ENCODE measurements at regions not wholly inside any gene's neighbourhood (a gene's known extent, or its start where the extent isn't known, plus 50 kb on each side); places are given as distances from the start of the nearest gene placed in this dataset.

GRCh38 chrX:6959006-6959405 is 188.5 kb upstream of the STS start:
- POLR2A ChIA-PET = no interaction called here
- CTCF ChIA-PET = no interaction called here
- no peak overlapping the region for H2AFZ ChIP-seq (ENCODE audit: low read depth)

More at GRCh38 chrX:6959006-6959405, 188.5 kb upstream of the STS start:
- Histone ChIP-seq H3K9me2 (no peaks in the 10 kb centered on the region), H3K4me1 (ENCODE audit: control insufficient read depth in 1 of 2, insufficient read depth in 2 of 2, low read depth in 1 of 2, low read length in 1 of 2) (no peaks in the 10 kb centered on the region), H3K79me2 (ENCODE audit: insufficient read depth) (no peaks in the 10 kb centered on the region), H3F3A (replicated peaks; ENCODE audit: insufficient read depth) (no peaks in the 10 kb centered on the region), H3K27me3 (ENCODE audit: insufficient read depth) (no peaks in the 10 kb centered on the region), H3K9me3 (no peaks in the 10 kb centered on the region), H3K36me3 (replicated peaks in 1 of 2; ENCODE audit: control insufficient read depth in 1 of 2, insufficient read depth in 2 of 2, low read length in 1 of 2) (no peaks in the 10 kb centered on the region), H3K9ac (no peak overlapping the region), H3K27ac (ENCODE audit: low read depth in 2 of 2, low read length in 1 of 2) (no peak overlapping the region), H3K4me3 (ENCODE audit: low read depth in 2 of 2, low read length in 1 of 2) (no peak overlapping the region), H3K4me2 (no peak overlapping the region), H4K20me1 (ENCODE audit: insufficient read depth) (no peaks in the 10 kb centered on the region)
- DNase-seq = no peak
- TF ChIP-seq NRF1 (IDR thresholded peaks at IDR 0.05; ENCODE audit: low read depth, low read length) (no peak), USF1 (IDR thresholded peaks at IDR 0.05; ENCODE audit: borderline replicate concordance, low read depth) (no peak), POLR2AphosphoS5 (IDR thresholded peaks at IDR 0.05; ENCODE audit: low read depth, low read length) (no peak), ZBTB33 (IDR thresholded peaks at IDR 0.05; ENCODE audit: borderline replicate concordance, low read depth) (no peak), RFX5 (IDR thresholded peaks at IDR 0.05; ENCODE audit: low read length) (no peak), GATA2 (CRISPR knock-in tag; IDR thresholded peaks at IDR 0.05) (no peak), RCOR1 (IDR thresholded peaks at IDR 0.05; ENCODE audit: low read length) (no peak), PBX3 (IDR thresholded peaks at IDR 0.05) (no peak), SMC3 (IDR thresholded peaks at IDR 0.05; ENCODE audit: low read depth, low read length) (no peak), FOXM1 (IDR thresholded peaks at IDR 0.05; ENCODE audit: low read depth) (no peak), TCF12 (IDR thresholded peaks at IDR 0.05) (no peak), MEF2A (IDR thresholded peaks at IDR 0.05; ENCODE audit: borderline replicate concordance, low read depth) (no peak), FOXJ3 (CRISPR knock-in tag; IDR thresholded peaks at IDR 0.05) (no peak), TAF1 (IDR thresholded peaks at IDR 0.05; ENCODE audit: borderline replicate concordance, low read depth, low read length) (no peak), RAD21 (IDR thresholded peaks at IDR 0.05; ENCODE audit: low read length) (no peak)
- TF ChIP-seq, protein P1, sequence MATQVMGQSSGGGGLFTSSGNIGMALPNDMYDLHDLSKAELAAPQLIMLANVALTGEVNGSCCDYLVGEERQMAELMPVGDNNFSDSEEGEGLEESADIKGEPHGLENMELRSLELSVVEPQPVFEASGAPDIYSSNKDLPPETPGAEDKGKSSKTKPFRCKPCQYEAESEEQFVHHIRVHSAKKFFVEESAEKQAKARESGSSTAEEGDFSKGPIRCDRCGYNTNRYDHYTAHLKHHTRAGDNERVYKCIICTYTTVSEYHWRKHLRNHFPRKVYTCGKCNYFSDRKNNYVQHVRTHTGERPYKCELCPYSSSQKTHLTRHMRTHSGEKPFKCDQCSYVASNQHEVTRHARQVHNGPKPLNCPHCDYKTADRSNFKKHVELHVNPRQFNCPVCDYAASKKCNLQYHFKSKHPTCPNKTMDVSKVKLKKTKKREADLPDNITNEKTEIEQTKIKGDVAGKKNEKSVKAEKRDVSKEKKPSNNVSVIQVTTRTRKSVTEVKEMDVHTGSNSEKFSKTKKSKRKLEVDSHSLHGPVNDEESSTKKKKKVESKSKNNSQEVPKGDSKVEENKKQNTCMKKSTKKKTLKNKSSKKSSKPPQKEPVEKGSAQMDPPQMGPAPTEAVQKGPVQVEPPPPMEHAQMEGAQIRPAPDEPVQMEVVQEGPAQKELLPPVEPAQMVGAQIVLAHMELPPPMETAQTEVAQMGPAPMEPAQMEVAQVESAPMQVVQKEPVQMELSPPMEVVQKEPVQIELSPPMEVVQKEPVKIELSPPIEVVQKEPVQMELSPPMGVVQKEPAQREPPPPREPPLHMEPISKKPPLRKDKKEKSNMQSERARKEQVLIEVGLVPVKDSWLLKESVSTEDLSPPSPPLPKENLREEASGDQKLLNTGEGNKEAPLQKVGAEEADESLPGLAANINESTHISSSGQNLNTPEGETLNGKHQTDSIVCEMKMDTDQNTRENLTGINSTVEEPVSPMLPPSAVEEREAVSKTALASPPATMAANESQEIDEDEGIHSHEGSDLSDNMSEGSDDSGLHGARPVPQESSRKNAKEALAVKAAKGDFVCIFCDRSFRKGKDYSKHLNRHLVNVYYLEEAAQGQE (IDR thresholded peaks at IDR 0.05; ENCODE audit: low read depth, low read length) = no peak

Measured in SK-N-SH (cell line).